A549 (cell line): ENCODE measurements at regions not wholly inside any gene's neighbourhood (a gene's known extent, or its start where the extent isn't known, plus 50 kb on each side); places are given as distances from the start of the nearest gene placed in this dataset.

Source experiments
- EP300 ChIP-seq, 2 experiments: fragments of >200 bp; sonication (Bioruptor Twin); formaldehyde crosslinking; IDR thresholded peaks; 2 replicates in 1 of 2; 3 replicates in 1 of 2; pipeline ENCODE4 v1.6.1; 2016 to 2017
- NPAS2 ChIP-seq: fragments of 250-450 bp; sonication (Bioruptor Pico); IDR thresholded peaks from 2 replicates; pipeline ENCODE4 v1.8.0; 2022; ENCODE audit warnings: mild to moderate bottlenecking, moderate library complexity, borderline replicate concordance
- RFX5 ChIP-seq: fragments of 450-650 bp; IDR thresholded peaks from 2 replicates; pipeline ENCODE4 v1.7.1; 2014; ENCODE audit warnings: antibody characterized with exemption, mild to moderate bottlenecking, moderate library complexity

DNA sequence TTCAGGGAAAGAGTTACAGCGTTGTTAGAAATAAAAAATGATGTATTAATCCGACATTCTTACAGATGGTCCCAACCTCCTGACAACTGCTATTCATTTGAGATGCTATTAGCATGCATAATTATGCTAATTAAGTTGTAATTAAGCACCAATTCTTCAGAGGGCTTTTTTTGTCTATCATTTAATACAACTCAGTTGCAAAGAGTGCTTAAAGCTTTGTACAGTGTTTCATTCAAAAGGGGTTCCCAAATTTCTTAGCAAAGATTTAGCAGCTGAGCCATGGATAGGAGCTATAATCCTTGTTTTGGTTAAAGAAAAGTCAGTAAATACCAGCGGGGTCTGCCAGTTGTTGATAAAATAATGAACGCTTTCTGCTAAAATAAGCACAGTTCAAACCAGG lies 150.7 kb upstream of the DYNLRB2 start:
- TF ChIP-seq EP300 (IDR thresholded peaks at IDR 0.05) (no peak), RFX5 (no peak), NPAS2 (CRISPR knock-in tag) (no peak)
